IPS DF 6.9 (cell line): ENCODE measurements at regions not wholly inside any gene's neighbourhood (a gene's known extent, or its start where the extent isn't known, plus 50 kb on each side); places are given as distances from the start of the nearest gene placed in this dataset.

Experiments
- DNase-seq: peaks from one replicate; pipeline ENCODE4 v3.0.0-alpha.2; 2013; ENCODE audit warnings: low read depth, low spot score
- H3K27ac ChIP-seq: one replicate; pipeline ENCODE4 v1.5.1; 2013; ENCODE audit warnings: low read length, control low read depth
- H3K27me3 ChIP-seq: 2 replicates; pipeline ENCODE4 v1.6.1; 2013; ENCODE audit warnings: mild to moderate bottlenecking, low read length; ENCODE audit not compliant: control insufficient read depth, insufficient read depth
- H3K36me3 ChIP-seq: 2 replicates; pipeline ENCODE4 v1.6.1; 2013; ENCODE audit warnings: low read length; ENCODE audit not compliant: control insufficient read depth, insufficient read depth
- H3K4me1 ChIP-seq: 2 replicates; pipeline ENCODE4 v1.6.1; 2013; ENCODE audit warnings: low read length; ENCODE audit not compliant: control insufficient read depth, insufficient read depth
- H3K4me3 ChIP-seq: 2 replicates; pipeline ENCODE4 v1.5.1; 2013; ENCODE audit warnings: mild to moderate bottlenecking, low read length
- H3K9me3 ChIP-seq: 2 replicates; pipeline ENCODE4 v1.6.1; 2013; ENCODE audit warnings: low read length, inconsistent platforms; ENCODE audit not compliant: control insufficient read depth, insufficient read depth
- WGBS: extraction: QIAGEN DNeasy Blood & Tissue Kit; methylation state at CpG from one replicate; pipeline ENCODE4 v1.1.7; 2013; ENCODE audit warnings: mixed read lengths, missing lambda C conversion rate; ENCODE audit not compliant: insufficient read length, insufficient coverage; 5-methylcytosine and 5-hydroxymethylcytosine counted together

GRCh38 chr4:74625981-74626380 is 168.3 kb downstream of the BTC start:
- H3K9me3 ChIP-seq: no peaks in the 10 kb centered on the region
- no CpG with 5 or more reads among the region's 1 CpG for WGBS
- no peak for DNase-seq
- no peaks in the 10 kb centered on the region for H3K4me1 ChIP-seq
- no peaks in the 10 kb centered on the region for H3K27me3 ChIP-seq
- no peak overlapping the region for H3K4me3 ChIP-seq
- H3K36me3 ChIP-seq: no peaks in the 10 kb centered on the region
- no peak overlapping the region for H3K27ac ChIP-seq

DNA sequence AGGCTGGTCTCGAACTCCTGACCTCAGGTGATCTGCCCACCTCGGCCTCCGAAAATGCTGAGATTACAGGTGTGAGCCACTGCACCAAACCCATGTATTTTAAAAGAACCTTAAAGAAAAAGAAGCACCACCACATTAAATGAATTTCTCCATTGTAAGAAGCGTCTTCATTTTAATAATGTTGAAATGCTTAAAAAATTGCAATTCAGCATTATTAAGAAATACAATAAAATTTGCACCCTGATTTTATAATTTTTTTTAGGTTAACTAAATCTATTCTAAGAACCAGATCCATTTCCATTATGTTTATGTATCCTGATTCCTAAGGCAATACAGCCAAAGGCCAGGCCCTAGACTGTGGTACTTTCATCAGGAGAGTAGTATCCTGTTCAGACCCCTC is 167.2 kb downstream of the BTC start:
- no peaks in the 10 kb centered on the region for H3K36me3 ChIP-seq
- H3K27me3 ChIP-seq: no peaks in the 10 kb centered on the region
- no peak overlapping the region for H3K27ac ChIP-seq
- no peaks in the 10 kb centered on the region for H3K9me3 ChIP-seq
- no peaks in the 10 kb centered on the region for H3K4me1 ChIP-seq
- DNase-seq: no peak
- no peak overlapping the region for H3K4me3 ChIP-seq
- WGBS: no CpG with 5 or more reads among the region's 4 CpGs

DNA sequence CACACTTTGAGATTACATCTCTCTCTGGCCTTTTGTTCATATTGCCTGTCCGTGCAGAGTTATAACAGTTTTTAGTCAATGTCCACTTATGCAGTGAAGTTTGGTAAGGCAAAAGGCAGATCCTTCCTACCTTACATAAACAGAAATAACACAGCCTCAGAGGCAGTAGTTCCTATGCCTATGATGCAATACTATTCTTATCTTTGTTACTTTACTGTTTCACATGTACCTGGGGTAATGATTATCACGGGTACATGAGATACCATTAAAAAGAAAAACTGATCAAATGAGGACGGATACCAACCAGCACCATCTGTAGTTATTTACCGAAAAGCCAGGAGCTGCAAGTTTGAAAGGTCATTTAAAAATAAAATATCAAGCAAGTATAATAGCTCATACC is 166.8 kb downstream of the BTC start:
- WGBS: no CpG with 5 or more reads among the region's 4 CpGs
- Histone ChIP-seq H3K4me1 (no peaks in the 10 kb centered on the region), H3K27me3 (no peaks in the 10 kb centered on the region)

GRCh38 chr4:74628852-74629620 is 165.3 kb downstream of the BTC start:
- Histone ChIP-seq H3K27ac (no peak overlapping the region), H3K4me1 (no peaks in the 10 kb centered on the region), H3K27me3 (no peaks in the 10 kb centered on the region), H3K4me3 (no peak overlapping the region), H3K9me3 (no peaks in the 10 kb centered on the region), H3K36me3 (no peaks in the 10 kb centered on the region)
- no peak for DNase-seq
- WGBS: 100% methylated on average over 2 of the region's 6 CpGs

More for the DNA sequence above, 166.8 kb downstream of the BTC start:
- Histone ChIP-seq H3K36me3 (no peaks in the 10 kb centered on the region), H3K27ac (no peak overlapping the region), H3K4me3 (no peak overlapping the region), H3K9me3 (no peaks in the 10 kb centered on the region)
- no peak for DNase-seq

DNA sequence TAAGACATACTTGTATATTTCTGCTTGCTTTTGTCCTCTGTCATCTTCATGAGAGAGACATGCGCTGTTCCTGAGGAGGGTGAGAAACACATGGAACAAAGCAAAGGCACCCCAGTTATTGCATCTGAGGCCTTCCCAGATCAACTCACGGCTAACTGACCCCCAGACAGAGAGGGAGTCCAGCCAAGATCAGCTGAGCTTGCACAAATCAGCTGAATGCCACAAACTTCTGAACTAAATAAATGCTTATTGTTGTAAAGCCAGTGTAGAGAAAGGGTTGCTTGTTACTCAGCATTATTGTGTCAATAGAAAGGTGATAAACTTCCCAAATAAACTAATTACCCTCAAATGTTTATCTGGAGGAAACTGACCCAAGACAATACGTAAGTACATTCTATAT is 163.8 kb downstream of the BTC start:
- Histone ChIP-seq H3K9me3 (no peaks in the 10 kb centered on the region), H3K4me3 (no peak overlapping the region), H3K27me3 (no peaks in the 10 kb centered on the region), H3K27ac (no peak overlapping the region), H3K36me3 (no peaks in the 10 kb centered on the region), H3K4me1 (no peaks in the 10 kb centered on the region)
- no peak for DNase-seq
- no CpG with 5 or more reads among the region's 3 CpGs for WGBS

DNA sequence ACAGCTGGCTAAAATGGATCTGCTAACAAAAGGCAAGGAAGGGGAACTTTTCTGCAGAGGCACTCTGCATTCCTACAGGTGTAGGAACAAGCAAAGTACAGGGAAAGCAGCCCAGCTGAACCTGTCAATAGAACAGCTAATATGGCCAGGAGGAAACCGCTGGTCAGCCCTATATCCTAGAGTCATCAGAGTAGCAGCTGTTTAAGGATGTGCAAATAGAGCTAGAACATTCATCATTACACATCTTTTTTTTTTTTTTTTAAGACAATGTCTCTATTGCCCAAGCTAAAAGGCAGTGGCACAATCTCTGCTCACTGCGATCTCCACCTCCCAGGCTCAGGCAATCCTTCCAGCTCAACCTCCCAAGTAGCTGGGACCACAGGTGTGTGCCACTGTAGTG is 163.0 kb downstream of the BTC start:
- Histone ChIP-seq H3K27ac (no peak overlapping the region), H3K27me3 (no peaks in the 10 kb centered on the region), H3K9me3 (no peaks in the 10 kb centered on the region), H3K36me3 (no peaks in the 10 kb centered on the region), H3K4me1 (no peaks in the 10 kb centered on the region), H3K4me3 (no peak overlapping the region)
- WGBS: no CpG with 5 or more reads among the region's 2 CpGs
- DNase-seq: no peak

GRCh38 chr4:74631988-74632387 is 162.3 kb downstream of the BTC start:
- H3K36me3 ChIP-seq: no peaks in the 10 kb centered on the region
- no peaks in the 10 kb centered on the region for H3K4me1 ChIP-seq
- H3K27me3 ChIP-seq: no peaks in the 10 kb centered on the region
- DNase-seq: no peak
- no peak overlapping the region for H3K4me3 ChIP-seq
- no peak overlapping the region for H3K27ac ChIP-seq
- H3K9me3 ChIP-seq: no peaks in the 10 kb centered on the region

GRCh38 chr4:74632634-74633033 is 161.7 kb downstream of the BTC start:
- no CpG with 5 or more reads among the region's 3 CpGs for WGBS
- Histone ChIP-seq H3K27me3 (no peaks in the 10 kb centered on the region), H3K4me1 (no peaks in the 10 kb centered on the region), H3K4me3 (no peak overlapping the region), H3K9me3 (no peaks in the 10 kb centered on the region), H3K36me3 (no peaks in the 10 kb centered on the region), H3K27ac (no peak overlapping the region)
- DNase-seq: no peak

DNA sequence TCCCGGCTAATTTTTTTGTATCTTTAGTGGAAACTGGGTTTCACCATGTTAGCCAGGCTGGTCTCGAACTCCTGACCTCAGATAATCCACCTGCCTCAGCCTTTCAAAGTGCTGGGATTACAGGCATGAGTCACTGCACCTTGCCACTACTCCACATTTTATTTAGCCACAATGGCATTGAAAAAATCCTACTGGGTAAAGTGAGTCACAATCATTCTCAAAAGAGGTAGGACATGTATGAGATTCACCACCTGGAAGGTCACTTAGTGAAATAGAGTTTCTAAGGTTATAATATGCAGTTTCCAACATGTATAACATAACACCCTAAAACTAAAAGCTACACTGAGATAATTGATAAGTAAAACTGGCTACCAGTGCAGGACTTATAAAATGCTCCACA is 159.2 kb downstream of the BTC start:
- Histone ChIP-seq H3K36me3 (no peaks in the 10 kb centered on the region), H3K4me3 (no peak overlapping the region), H3K27me3 (no peaks in the 10 kb centered on the region), H3K9me3 (no peaks in the 10 kb centered on the region), H3K4me1 (no peaks in the 10 kb centered on the region), H3K27ac (no peak overlapping the region)
- no peak for DNase-seq
- WGBS: no CpG with 5 or more reads among the region's 2 CpGs

DNA sequence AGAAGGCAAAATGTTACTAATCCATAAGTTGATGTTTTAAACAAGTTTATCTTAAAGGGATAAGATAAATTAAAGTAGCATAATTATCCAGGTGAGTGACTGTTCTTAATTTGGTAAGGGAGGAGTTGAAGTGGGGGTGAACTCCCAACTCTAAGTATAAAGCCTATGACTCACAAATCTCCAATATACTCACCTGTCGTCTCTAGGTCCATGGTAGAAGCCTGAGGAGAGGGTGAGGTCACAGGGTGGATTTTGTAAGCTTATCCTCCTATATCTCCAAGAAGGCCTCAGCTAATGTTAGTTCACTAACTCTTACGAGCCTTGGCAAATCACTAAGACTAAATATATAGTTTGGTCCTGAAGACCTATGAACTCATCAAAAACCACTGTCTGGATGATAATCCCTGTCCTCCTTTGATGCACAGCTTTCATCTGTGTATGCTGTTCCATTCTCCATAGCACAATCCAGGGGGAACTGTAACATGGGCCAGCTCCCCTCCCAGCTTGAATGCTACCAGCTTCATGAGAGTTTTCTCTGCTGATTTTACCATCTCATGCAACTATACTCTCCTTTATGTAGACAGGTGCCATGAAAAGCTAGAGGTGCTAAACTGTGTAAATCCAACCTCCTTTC is 158.7 kb downstream of the BTC start:
- DNase-seq: no peak
- WGBS: no CpG with 5 or more reads among the region's 2 CpGs
- Histone ChIP-seq H3K27me3 (no peaks in the 10 kb centered on the region), H3K4me1 (no peaks in the 10 kb centered on the region), H3K27ac (no peak overlapping the region), H3K4me3 (no peak overlapping the region), H3K36me3 (no peaks in the 10 kb centered on the region), H3K9me3 (no peaks in the 10 kb centered on the region)

GRCh38 chr4:74638001-74638400 is 156.3 kb downstream of the BTC start:
- H3K4me1 ChIP-seq: no peaks in the 10 kb centered on the region
- no peaks in the 10 kb centered on the region for H3K36me3 ChIP-seq
- WGBS: no CpG with 5 or more reads among the region's 1 CpG
- H3K9me3 ChIP-seq: no peaks in the 10 kb centered on the region
- no peaks in the 10 kb centered on the region for H3K27me3 ChIP-seq
- H3K4me3 ChIP-seq: no peak overlapping the region
- DNase-seq: no peak
- H3K27ac ChIP-seq: no peak overlapping the region
